GM18520 (cell line): ENCODE measurements at regions not wholly inside any gene's neighbourhood (a gene's known extent, or its start where the extent isn't known, plus 50 kb on each side); places are given as distances from the start of the nearest gene placed in this dataset.
A peak's percentile ranks its signal among the peaks of the same experiment; 100 is the strongest.

Experiments used
- ATAC-seq: cut with Tn5 transposase; IDR thresholded peaks from one replicate; pipeline ENCODE4 v1.9.1; 2021; ENCODE audit not compliant: unreplicated experiment

- no peak for ATAC-seq
These were observed 232.6 kb upstream of the HABP2 start for GRCh38 chr10:113320211-113320610.

GRCh38 chr10:113320987-113321386, 231.9 kb upstream of the HABP2 start:
- no peak for ATAC-seq

GRCh38 chr10:113322843-113323242, 230.0 kb upstream of the HABP2 start:
- ATAC-seq, result no peak

- ATAC-seq, result no peak
These were observed 228.9 kb upstream of the HABP2 start for GRCh38 chr10:113323985-113324384.

- peak; percentile 94 for ATAC-seq
These were observed 226.4 kb upstream of the HABP2 start for GRCh38 chr10:113326160-113327111.

GRCh38 chr10:113329121-113329596, 223.7 kb upstream of the HABP2 start:
- no peak for ATAC-seq

GRCh38 chr10:113331961-113332360, 220.9 kb upstream of the HABP2 start:
- no peak for ATAC-seq

GRCh38 chr10:113333313-113333712, 219.5 kb upstream of the HABP2 start:
- no peak for ATAC-seq

GRCh38 chr10:113335592-113335991, 217.3 kb upstream of the HABP2 start:
- no peak for ATAC-seq

- no peak for ATAC-seq
These were observed 216.2 kb upstream of the HABP2 start for GRCh38 chr10:113336549-113337130.

GRCh38 chr10:113337142-113337541, 215.7 kb upstream of the HABP2 start:
- no peak for ATAC-seq

- no peak for ATAC-seq
These were observed 213.7 kb upstream of the HABP2 start for GRCh38 chr10:113339121-113339520.

- ATAC-seq, result no peak
These were observed 212.6 kb upstream of the HABP2 start for GRCh38 chr10:113340282-113340681.

- no peak for ATAC-seq
These were observed 211.7 kb upstream of the HABP2 start for GRCh38 chr10:113341138-113341537.

- ATAC-seq, result no peak
These were observed 206.8 kb upstream of the HABP2 start for GRCh38 chr10:113345826-113346624.

- no peak for ATAC-seq
These were observed 205.3 kb upstream of the HABP2 start for GRCh38 chr10:113347508-113347907.

- no peak for ATAC-seq
These were observed 204.2 kb upstream of the HABP2 start for GRCh38 chr10:113348694-113349093.

GRCh38 chr10:113350311-113351040, 202.4 kb upstream of the HABP2 start:
- ATAC-seq, result no peak

- no peak for ATAC-seq
These were observed 198.1 kb upstream of the HABP2 start for GRCh38 chr10:113354711-113355110.

- no peak for ATAC-seq
These were observed 195.8 kb upstream of the HABP2 start for GRCh38 chr10:113356794-113357680.
